ENCODE measurements at regions not wholly inside any gene's neighbourhood (a gene's known extent, or its start where the extent isn't known, plus 50 kb on each side); places are given as distances from the start of the nearest gene placed in this dataset.

GRCh38 chr2:76320716-76321115 is 610.0 kb upstream of the GCFC2 start (continued):
- TF ChIP-seq POU6F1 (CRISPR knock-in tag; IDR thresholded peaks at IDR 0.05; ENCODE audit: borderline replicate concordance, low read depth), result no peak
- TF ChIP-seq CSRNP3 (CRISPR knock-in tag; IDR thresholded peaks at IDR 0.05), result no peak
- no peak for TF ChIP-seq BACH2 (CRISPR knock-in tag; IDR thresholded peaks at IDR 0.05; ENCODE audit: borderline replicate concordance)

GRCh38 chr2:76318848-76319360 is 608.2 kb upstream of the GCFC2 start:
- no peak for TF ChIP-seq TCF4 (CRISPR knock-in tag; IDR thresholded peaks at IDR 0.05; ENCODE audit: borderline replicate concordance)
- no peak for TF ChIP-seq ISL1 (CRISPR knock-in tag; IDR thresholded peaks at IDR 0.05)
- TF ChIP-seq ARNTL (CRISPR knock-in tag; IDR thresholded peaks at IDR 0.05; ENCODE audit: borderline replicate concordance, low read depth), result no peak
- TF ChIP-seq CSDC2 (CRISPR knock-in tag; IDR thresholded peaks at IDR 0.05), result no peak
- no peak for TF ChIP-seq ZC3H10 (CRISPR knock-in tag; IDR thresholded peaks at IDR 0.05)
- TF ChIP-seq OSR1 (CRISPR knock-in tag; IDR thresholded peaks at IDR 0.05), result no peak
- no peak for TF ChIP-seq BACH2 (CRISPR knock-in tag; IDR thresholded peaks at IDR 0.05; ENCODE audit: borderline replicate concordance)
- no peak for TF ChIP-seq TSHZ2 (CRISPR knock-in tag; IDR thresholded peaks at IDR 0.05)
- no peak for TF ChIP-seq ZFP30 (CRISPR knock-in tag; IDR thresholded peaks at IDR 0.05)
- TF ChIP-seq RARB (CRISPR knock-in tag; IDR thresholded peaks at IDR 0.05), result no peak
- TF ChIP-seq ESRRG (CRISPR knock-in tag; IDR thresholded peaks at IDR 0.05), result no peak
- TF ChIP-seq POU6F1 (CRISPR knock-in tag; IDR thresholded peaks at IDR 0.05; ENCODE audit: borderline replicate concordance, low read depth), result no peak
- TF ChIP-seq SNAI2 (CRISPR knock-in tag; IDR thresholded peaks at IDR 0.05), result no peak
- no peak for TF ChIP-seq ZNF565 (CRISPR knock-in tag; conservative IDR thresholded peaks at IDR 0.05; ENCODE audit: low read depth)
- no peak for TF ChIP-seq CREB5 (CRISPR knock-in tag; IDR thresholded peaks at IDR 0.05; ENCODE audit: low read depth)
- no peak for TF ChIP-seq TOX (CRISPR knock-in tag; IDR thresholded peaks at IDR 0.05; ENCODE audit: borderline replicate concordance)
- TF ChIP-seq PPARA (CRISPR knock-in tag; IDR thresholded peaks at IDR 0.05; ENCODE audit: borderline replicate concordance), result no peak

GRCh38 chr2:76316691-76317090 is 606.0 kb upstream of the GCFC2 start:
- ATAC-seq, result no peak
- TF ChIP-seq CREB5 (CRISPR knock-in tag; IDR thresholded peaks at IDR 0.05; ENCODE audit: low read depth) (no peak), RARB (CRISPR knock-in tag; IDR thresholded peaks at IDR 0.05) (no peak), OSR1 (CRISPR knock-in tag; IDR thresholded peaks at IDR 0.05) (no peak), ZNF70 (CRISPR knock-in tag; IDR thresholded peaks at IDR 0.05) (no peak), CSDC2 (CRISPR knock-in tag; IDR thresholded peaks at IDR 0.05) (no peak), ARNTL (CRISPR knock-in tag; IDR thresholded peaks at IDR 0.05; ENCODE audit: borderline replicate concordance, low read depth) (no peak), ZC3H10 (CRISPR knock-in tag; IDR thresholded peaks at IDR 0.05) (no peak), TCF4 (CRISPR knock-in tag; IDR thresholded peaks at IDR 0.05; ENCODE audit: borderline replicate concordance) (no peak), TOX (CRISPR knock-in tag; IDR thresholded peaks at IDR 0.05; ENCODE audit: borderline replicate concordance) (no peak), PPARA (CRISPR knock-in tag; IDR thresholded peaks at IDR 0.05; ENCODE audit: borderline replicate concordance) (no peak), BACH2 (CRISPR knock-in tag; IDR thresholded peaks at IDR 0.05; ENCODE audit: borderline replicate concordance) (no peak), PATZ1 (CRISPR knock-in tag; IDR thresholded peaks at IDR 0.05; ENCODE audit: borderline replicate concordance) (no peak), TSHZ2 (CRISPR knock-in tag; IDR thresholded peaks at IDR 0.05) (no peak), SNAI2 (CRISPR knock-in tag; IDR thresholded peaks at IDR 0.05) (no peak)

More at GRCh38 chr2:76318848-76319360, 608.2 kb upstream of the GCFC2 start:
- no peak for ATAC-seq

Data from SK-N-SH treated with all-trans-retinoic acid at 6 μM for 48 hours (cell line).